Body of pancreas (tissue), 4 donors: ENCODE measurements at regions not wholly inside any gene's neighbourhood (a gene's known extent, or its start where the extent isn't known, plus 50 kb on each side); places are given as distances from the start of the nearest gene placed in this dataset.

Experiments
- ATAC-seq: fragments of 150-250 bp; one replicate; pipeline ENCODE4 v1.9.1; 2016
- DNase-seq, 4 donors: peaks; one replicate each; pipeline ENCODE4 v3.0.0-alpha.2; 2019
- H3K27ac ChIP-seq, 4 donors: fragments of 200-600 bp; sonication (generic); 1 replicate in 3 of 4; 2 replicates in 1 of 4; pipeline versions ENCODE4 v1.5.1 to v1.6.1; 2016 to 2019; ENCODE audit warnings: mild to moderate bottlenecking in 1 of 4, mixed read lengths in 1 of 4, moderate library complexity in 1 of 4
- H3K27me3 ChIP-seq, 2 donors: fragments of 200-600 bp; sonication (generic); one replicate each; pipeline ENCODE4 v1.6.0; 2016; ENCODE audit warnings: mild to moderate bottlenecking in 1 of 2
- H3K36me3 ChIP-seq, 2 donors: fragments of 200-600 bp; sonication (generic); replicated peaks in 1 of 2; 2 replicates each; pipeline ENCODE4 v1.5.1; 2016; ENCODE audit warnings: low read depth in 2 of 2; ENCODE audit not compliant: insufficient read depth in 1 of 2
- H3K4me1 ChIP-seq: fragments of 200-600 bp; sonication (generic); one replicate; pipeline ENCODE4 v1.6.0; 2016
- H3K4me3 ChIP-seq, 2 donors: fragments of 200-600 bp; sonication (generic); 1 replicate in 1 of 2; 2 replicates in 1 of 2; pipeline ENCODE4 v1.5.1; 2016 to 2019
- H3K9me3 ChIP-seq, 3 donors: fragments of 200-600 bp; sonication (generic); 1 replicate in 2 of 3; 2 replicates in 1 of 3; pipeline ENCODE4 v1.5.1; 2016
- POLR2A ChIP-seq, 3 donors: fragments of 450-650 bp; IDR thresholded peaks; one replicate each; pipeline ENCODE4 v1.6.1; 2016; ENCODE audit warnings: antibody characterized with exemption in 3 of 3, mild to moderate bottlenecking in 2 of 3
- WGBS, 2 donors: methylation state at CpG; one replicate each; pipeline ENCODE4 v1.1.5; 2017; 5-methylcytosine and 5-hydroxymethylcytosine counted together
- intact Hi-C: fragments of 100-400 bp; cut with DNase I; formaldehyde crosslinking; loops from one replicate; pipeline ENCODE4 v1.15.1; 2023
- TF ChIP-seq, protein P1 (sequence below), 7 experiments: fragments of 450-650 bp in 4 of 7; fragments of 200-600 bp in 3 of 7; sonication (generic) in 3 of 7; IDR thresholded peaks; one replicate each; pipeline ENCODE4 v1.5.1; 2016 to 2019; ENCODE audit warnings: antibody characterized with exemption in 7 of 7

DNA sequence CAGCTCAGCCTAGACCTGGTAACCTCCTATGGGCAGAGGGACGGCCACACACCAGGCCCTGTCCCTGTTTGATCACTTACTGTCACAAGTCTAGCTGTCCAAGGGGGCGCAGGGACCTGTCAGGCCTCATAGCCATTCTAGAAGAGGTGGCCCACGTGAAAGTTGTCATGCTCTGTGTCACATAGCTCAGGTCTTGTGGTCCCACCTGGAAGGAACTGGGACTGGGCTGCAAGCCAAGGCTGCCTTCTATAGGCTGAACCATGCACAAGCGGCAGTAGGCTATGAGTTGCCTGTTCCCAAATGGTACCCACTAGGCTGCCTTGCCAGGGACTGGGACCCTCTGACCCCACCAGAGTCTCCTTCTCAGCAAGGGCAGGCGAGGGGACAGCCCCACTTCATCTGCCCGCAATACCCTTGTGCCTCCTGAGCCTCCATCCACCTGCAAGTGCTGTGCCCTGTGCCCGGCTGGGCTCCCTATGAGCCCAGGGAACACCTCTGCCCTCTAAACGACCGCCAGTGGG, 177.5 kb downstream of the ANAPC1 start:
- TF ChIP-seq, protein P1, sequence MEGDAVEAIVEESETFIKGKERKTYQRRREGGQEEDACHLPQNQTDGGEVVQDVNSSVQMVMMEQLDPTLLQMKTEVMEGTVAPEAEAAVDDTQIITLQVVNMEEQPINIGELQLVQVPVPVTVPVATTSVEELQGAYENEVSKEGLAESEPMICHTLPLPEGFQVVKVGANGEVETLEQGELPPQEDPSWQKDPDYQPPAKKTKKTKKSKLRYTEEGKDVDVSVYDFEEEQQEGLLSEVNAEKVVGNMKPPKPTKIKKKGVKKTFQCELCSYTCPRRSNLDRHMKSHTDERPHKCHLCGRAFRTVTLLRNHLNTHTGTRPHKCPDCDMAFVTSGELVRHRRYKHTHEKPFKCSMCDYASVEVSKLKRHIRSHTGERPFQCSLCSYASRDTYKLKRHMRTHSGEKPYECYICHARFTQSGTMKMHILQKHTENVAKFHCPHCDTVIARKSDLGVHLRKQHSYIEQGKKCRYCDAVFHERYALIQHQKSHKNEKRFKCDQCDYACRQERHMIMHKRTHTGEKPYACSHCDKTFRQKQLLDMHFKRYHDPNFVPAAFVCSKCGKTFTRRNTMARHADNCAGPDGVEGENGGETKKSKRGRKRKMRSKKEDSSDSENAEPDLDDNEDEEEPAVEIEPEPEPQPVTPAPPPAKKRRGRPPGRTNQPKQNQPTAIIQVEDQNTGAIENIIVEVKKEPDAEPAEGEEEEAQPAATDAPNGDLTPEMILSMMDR (IDR thresholded peaks at IDR 0.05): no peak
- TF ChIP-seq POLR2A (IDR thresholded peaks at IDR 0.05): no peak
- peaks cover 9% of the 10 kb centered on the region for H3K4me1 ChIP-seq
- 78% methylated on average over 5 to 9 of the region's 9 CpGs for WGBS, 2 donors
- intact Hi-C loops: no loop called here
- no peaks in the 10 kb centered on the region for H3K27me3 ChIP-seq
- ATAC-seq: no peak
- H3K27ac ChIP-seq: no peak overlapping the region
- no peaks in the 10 kb centered on the region for H3K9me3 ChIP-seq
- H3K36me3 ChIP-seq: no peaks in the 10 kb centered on the region
- H3K4me3 ChIP-seq: no peak overlapping the region
- DNase-seq: no peak

DNA sequence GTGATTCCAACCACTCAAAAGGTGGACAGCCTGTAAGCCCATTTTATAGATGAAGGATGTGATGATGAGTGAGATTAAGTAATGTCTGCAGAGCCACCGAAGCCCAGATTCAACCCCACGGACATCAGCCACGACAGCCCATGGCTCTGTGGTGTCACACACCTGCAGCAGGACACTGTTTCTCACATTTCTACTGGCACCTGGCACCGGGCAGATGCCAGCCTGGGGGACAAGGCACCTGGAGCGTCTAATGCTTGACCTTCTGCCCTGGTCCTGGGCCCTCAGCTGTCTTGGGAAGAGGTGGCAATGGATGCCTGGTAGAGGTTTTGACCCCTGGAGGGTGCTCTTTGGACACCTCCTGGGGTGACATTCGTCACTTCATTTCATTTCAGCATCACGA, 176.3 kb downstream of the ANAPC1 start:
- ATAC-seq (no peak), DNase-seq (no peak)
- Histone ChIP-seq H3K27ac (peak overlapping the region in 2 of 4 donors; percentile 48 to 58), H3K9me3 (no peaks in the 10 kb centered on the region), H3K27me3 (no peaks in the 10 kb centered on the region), H3K4me1 (peaks cover 2% of the 10 kb centered on the region), H3K36me3 (no peaks in the 10 kb centered on the region), H3K4me3 (no peak overlapping the region)
- intact Hi-C loops: no loop called here
- no peak for TF ChIP-seq POLR2A (IDR thresholded peaks at IDR 0.05)
- TF ChIP-seq, protein P1 (IDR thresholded peaks at IDR 0.05): no peak
- 78 to 88% methylated on average over 6 to 7 of the region's 7 CpGs for WGBS, 2 donors

DNA sequence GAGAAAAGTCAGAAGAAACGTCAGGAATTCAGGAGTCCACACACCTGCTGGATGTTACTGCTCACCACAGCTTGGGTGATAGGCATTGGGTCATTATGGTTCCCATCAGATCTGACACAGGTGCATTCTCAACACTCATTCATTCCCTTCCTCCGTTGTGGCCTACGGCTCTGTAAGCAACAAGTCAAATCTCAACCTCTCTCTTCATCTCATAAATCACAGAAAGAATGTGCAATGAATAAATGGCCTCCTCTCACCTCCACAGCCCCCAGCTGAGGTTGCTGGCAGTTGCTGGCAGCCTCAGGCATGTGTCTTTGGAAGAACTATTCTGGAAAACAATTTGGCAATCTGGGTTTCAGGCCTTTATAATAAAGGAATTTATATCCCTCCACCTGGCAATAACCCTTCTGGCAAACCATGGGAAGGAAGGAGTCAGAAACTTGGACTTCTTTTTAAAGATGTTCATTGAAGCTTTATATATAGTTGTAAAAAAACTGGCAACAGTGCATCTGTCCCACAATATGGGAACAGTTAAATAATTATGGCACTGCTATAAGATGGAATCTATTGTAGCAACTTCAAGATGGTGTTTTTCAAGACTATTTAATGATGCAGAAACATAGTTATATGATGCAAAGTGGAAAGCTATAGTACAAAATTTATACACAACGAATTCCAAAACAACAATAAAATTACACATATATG, 175.4 kb downstream of the ANAPC1 start:
- Histone ChIP-seq H3K4me3 (no peak overlapping the region), H3K9me3 (no peaks in the 10 kb centered on the region)
- peak; percentile 44 for ATAC-seq

DNA sequence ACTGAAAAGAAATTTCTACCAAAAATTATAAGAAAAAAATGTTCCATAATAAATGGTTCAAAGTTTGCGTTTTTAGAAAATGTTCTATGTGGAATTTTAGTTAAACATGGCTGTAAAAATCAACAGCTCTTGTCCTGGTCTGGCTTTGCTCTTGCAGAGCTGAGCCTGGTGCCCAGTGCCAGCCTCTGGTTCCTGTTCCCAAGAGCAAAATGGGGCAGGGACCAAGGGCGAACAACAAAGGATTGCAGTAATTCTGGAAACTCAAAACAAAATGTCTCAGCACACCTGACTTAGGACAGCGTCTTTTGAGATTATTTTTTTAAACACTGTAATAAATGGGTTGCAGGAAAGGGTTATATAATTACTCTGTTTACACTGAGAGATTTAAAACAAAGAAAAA, 174.7 kb downstream of the ANAPC1 start:
- Histone ChIP-seq H3K27ac (no peak overlapping the region), H3K36me3 (no peaks in the 10 kb centered on the region), H3K9me3 (no peaks in the 10 kb centered on the region), H3K27me3 (no peaks in the 10 kb centered on the region), H3K4me1 (no peaks in the 10 kb centered on the region), H3K4me3 (no peak overlapping the region)
- DNase-seq (no peak), ATAC-seq (no peak)
- 56 to 69% methylated on average over 3 of the region's 3 CpGs for WGBS, 2 donors
- intact Hi-C loops: no loop called here
- TF ChIP-seq POLR2A (IDR thresholded peaks at IDR 0.05): no peak
- TF ChIP-seq, protein P1 (IDR thresholded peaks at IDR 0.05): no peak

More for the DNA sequence above, 175.4 kb downstream of the ANAPC1 start:
- Histone ChIP-seq H3K36me3 (no peaks in the 10 kb centered on the region), H3K27me3 (no peaks in the 10 kb centered on the region), H3K4me1 (no peaks in the 10 kb centered on the region), H3K27ac (peak overlapping the region in 2 of 4 donors; percentile 48 to 58)
- 55 to 64% methylated on average over 4 of the region's 4 CpGs for WGBS, 2 donors
- DNase-seq: no peak
- intact Hi-C loops: no loop called here
- TF ChIP-seq, protein P1 (IDR thresholded peaks at IDR 0.05): no peak
- TF ChIP-seq POLR2A (IDR thresholded peaks at IDR 0.05): no peak

DNA sequence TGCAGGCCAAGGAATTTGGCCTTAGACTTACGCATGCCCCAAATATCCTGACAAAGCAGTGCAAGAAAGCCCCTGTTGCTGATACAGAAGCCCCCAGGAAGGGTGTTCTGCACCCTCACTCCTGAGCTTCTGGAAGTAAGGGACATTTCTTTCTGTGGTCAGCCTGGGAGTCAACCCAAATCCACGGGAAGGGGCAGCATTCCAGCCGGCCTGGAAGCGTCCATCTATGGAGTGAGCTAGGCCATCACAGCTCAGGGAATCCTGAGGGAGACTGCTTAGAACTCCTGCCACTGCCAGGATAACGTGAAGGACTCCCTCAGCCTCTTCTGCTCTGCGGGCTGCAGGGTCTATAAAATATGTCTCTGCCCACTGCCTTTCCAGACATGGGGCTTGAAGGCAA, 173.9 kb downstream of the ANAPC1 start:
- no peaks in the 10 kb centered on the region for H3K9me3 ChIP-seq
- no peak overlapping the region for H3K27ac ChIP-seq
- H3K27me3 ChIP-seq: no peaks in the 10 kb centered on the region
- ATAC-seq (no peak), DNase-seq (no peak)
- H3K4me3 ChIP-seq: no peak overlapping the region
- H3K36me3 ChIP-seq: no peaks in the 10 kb centered on the region
- no peaks in the 10 kb centered on the region for H3K4me1 ChIP-seq
- intact Hi-C loops: loop anchor here (10.0 kb wide), 1 partner anchor 605 kb away; no protein-coding TSS in a partner anchor
- no peak for TF ChIP-seq POLR2A (IDR thresholded peaks at IDR 0.05)
- TF ChIP-seq, protein P1 (IDR thresholded peaks at IDR 0.05): no peak
- 74 to 75% methylated on average over 3 to 6 of the region's 6 CpGs for WGBS, 2 donors
